ENCODE measurements at regions not wholly inside any gene's neighbourhood (a gene's known extent, or its start where the extent isn't known, plus 50 kb on each side); places are given as distances from the start of the nearest gene placed in this dataset.

DNA sequence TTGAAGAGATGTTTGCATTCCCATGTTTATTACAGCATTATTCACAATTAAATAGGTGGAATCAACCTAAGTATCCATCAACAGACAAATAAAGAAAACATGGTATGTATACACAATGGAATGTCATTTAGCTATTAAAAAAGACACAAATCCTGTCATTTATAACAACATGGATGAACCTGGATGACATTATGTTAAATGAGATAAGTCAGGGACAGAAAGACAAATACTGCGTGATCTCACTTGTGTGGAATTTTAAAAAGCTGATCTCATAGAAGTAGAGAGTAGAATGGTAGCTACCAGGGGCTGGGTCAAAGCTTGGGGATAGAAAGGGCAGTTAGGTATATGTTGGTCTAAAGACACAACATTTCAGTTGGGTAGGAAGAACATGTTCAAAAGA is 376.3 kb downstream of the EPHA4 start:
- ATAC-seq, result no peak
- TF ChIP-seq CTCF (IDR thresholded peaks at IDR 0.05), result no peak
- no peaks in the 10 kb centered on the region for H3K36me3 ChIP-seq
- H3K4me1 ChIP-seq, result no peaks in the 10 kb centered on the region
- no peak for DNase-seq
- no peaks in the 10 kb centered on the region for H3K27me3 ChIP-seq
- intact Hi-C loops (cut with DNase I), result no loop called here
- no peak overlapping the region for H3K4me3 ChIP-seq
- no peaks in the 10 kb centered on the region for H3K9me3 ChIP-seq
- no peak overlapping the region for H3K27ac ChIP-seq

- no peaks in the 10 kb centered on the region for H3K27me3 ChIP-seq
- no peaks in the 10 kb centered on the region for H3K9me3 ChIP-seq
- H3K4me1 ChIP-seq, result no peaks in the 10 kb centered on the region
- H3K27ac ChIP-seq, result no peak overlapping the region
- ATAC-seq, result no peak
- DNase-seq, result no peak
- H3K36me3 ChIP-seq, result no peaks in the 10 kb centered on the region
- no peak for TF ChIP-seq CTCF (IDR thresholded peaks at IDR 0.05)
- intact Hi-C loops (cut with DNase I), result no loop called here
- H3K4me3 ChIP-seq, result no peak overlapping the region
Measured at GRCh38 chr2:221197225-221197856, 374.8 kb downstream of the EPHA4 start.

- Histone ChIP-seq H3K36me3 (no peaks in the 10 kb centered on the region), H3K9me3 (no peaks in the 10 kb centered on the region), H3K4me3 (no peak overlapping the region), H3K27ac (no peak overlapping the region), H3K4me1 (no peaks in the 10 kb centered on the region), H3K27me3 (no peaks in the 10 kb centered on the region)
- intact Hi-C loops (cut with DNase I), result no loop called here
- DNase-seq (no peak), ATAC-seq (no peak)
- TF ChIP-seq CTCF (IDR thresholded peaks at IDR 0.05), result no peak
Measured at GRCh38 chr2:221198309-221198708, 373.8 kb downstream of the EPHA4 start.

GRCh38 chr2:221200184-221200839 is 371.8 kb downstream of the EPHA4 start:
- Histone ChIP-seq H3K4me3 (no peak overlapping the region), H3K9me3 (no peaks in the 10 kb centered on the region), H3K36me3 (no peaks in the 10 kb centered on the region), H3K4me1 (no peaks in the 10 kb centered on the region), H3K27ac (no peak overlapping the region), H3K27me3 (no peaks in the 10 kb centered on the region)
- DNase-seq, result no peak
- intact Hi-C loops (cut with DNase I), result no loop called here
- TF ChIP-seq CTCF (IDR thresholded peaks at IDR 0.05), result no peak
- no peak for ATAC-seq

- Histone ChIP-seq H3K27me3 (no peaks in the 10 kb centered on the region), H3K4me3 (no peak overlapping the region), H3K9me3 (no peaks in the 10 kb centered on the region), H3K27ac (no peak overlapping the region), H3K36me3 (no peaks in the 10 kb centered on the region), H3K4me1 (no peaks in the 10 kb centered on the region)
- no peak for TF ChIP-seq CTCF (IDR thresholded peaks at IDR 0.05)
- intact Hi-C loops (cut with DNase I), result no loop called here
- DNase-seq (no peak), ATAC-seq (no peak)
Measured at GRCh38 chr2:221202431-221202830, 369.7 kb downstream of the EPHA4 start.
